Right forelimb (tissue), 1 donor: ENCODE measurements at regions not wholly inside any gene's neighbourhood (a gene's known extent, or its start where the extent isn't known, plus 50 kb on each side); places are given as distances from the start of the nearest gene placed in this dataset.

Experiments
- DNase-seq: peaks from one replicate; pipeline ENCODE4 v3.0.0-alpha.2; 2018

DNA sequence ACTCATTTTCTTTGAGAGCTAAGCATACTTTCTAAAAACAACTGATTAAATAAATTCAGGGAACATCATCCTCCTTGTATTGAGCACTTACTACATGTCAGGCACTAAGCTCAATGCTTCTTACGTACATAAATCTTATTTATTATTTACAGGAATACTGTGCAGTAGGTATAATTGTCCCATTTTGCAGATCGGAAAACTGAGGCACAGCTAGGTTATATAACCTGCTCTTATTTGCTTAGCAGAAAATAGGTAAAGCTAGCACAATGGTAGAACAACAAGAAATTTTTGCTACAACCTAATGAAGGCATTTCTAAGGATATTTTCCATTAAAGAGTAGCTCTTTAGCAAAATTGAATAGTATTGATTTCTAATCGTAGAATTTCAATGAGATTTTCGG is 168.7 kb upstream of the KCNJ16 start:
- DNase-seq: no peak

DNA sequence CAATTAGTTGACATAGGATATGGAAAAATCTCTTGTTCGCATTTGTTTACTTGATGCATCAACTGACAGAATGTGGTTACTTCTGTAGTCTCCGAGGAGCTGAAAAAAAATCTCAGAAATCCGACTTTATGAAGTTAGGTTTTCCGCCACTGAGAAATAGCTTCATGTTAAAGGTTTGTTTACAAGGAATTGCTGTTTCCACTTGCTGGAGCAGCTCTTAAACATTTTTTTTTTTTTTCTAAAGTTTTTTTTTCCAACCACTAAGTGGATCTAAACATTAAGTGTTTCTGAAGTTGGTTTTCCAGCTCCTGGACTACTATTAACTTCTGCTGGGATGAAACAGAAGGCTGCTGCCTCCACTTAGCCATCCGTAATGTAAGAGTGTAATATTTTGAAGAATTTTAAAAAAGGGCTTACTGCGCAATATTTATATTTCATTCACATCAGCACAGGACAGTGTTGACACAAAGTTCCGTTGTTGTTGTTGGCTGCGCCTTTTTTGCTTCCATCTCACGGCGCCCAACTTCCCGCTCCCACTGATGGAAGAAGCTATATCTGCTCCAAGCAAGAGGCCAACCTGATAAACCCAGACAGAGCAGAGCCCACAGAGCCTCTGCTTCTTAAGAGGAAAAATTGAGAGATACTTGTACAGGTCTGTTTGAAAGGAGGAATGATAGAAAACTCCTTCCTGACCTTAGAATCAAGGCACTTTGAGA is 167.7 kb upstream of the KCNJ16 start:
- DNase-seq: no peak

DNA sequence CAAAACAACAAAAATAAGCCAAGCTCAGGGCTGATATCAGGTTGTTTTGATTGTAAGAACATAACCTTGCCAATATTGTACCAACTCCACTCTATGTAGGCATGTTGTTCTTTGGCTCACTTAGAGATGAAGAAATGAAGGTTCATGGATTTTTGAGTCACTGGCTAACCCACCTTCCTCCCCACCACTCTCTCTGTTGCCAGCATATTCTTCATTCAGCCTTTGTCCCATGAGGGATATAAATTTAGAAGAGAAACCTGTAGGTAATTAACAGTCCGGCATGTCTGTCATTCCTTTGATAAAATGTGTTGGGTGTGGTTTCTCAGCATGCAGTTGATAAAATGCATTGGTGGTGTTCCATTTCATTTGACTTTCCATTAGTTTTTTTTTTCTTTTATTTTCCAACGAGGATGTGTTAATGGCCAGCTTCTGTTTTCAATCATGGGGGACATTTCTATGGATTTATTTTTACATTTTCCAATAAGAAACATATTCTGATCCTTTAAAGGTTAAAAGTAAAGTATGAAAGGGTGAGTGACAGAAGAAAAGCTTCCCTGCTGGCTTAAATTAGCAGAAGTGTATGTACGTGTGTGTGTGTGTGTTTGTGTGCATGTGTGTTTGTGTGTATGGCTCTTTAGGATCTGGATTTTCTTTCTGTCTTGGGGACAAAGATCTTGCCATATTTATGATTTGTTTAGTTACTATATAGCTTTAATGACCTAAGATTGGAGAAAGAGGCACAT is 166.2 kb upstream of the KCNJ16 start:
- DNase-seq: no peak

DNA sequence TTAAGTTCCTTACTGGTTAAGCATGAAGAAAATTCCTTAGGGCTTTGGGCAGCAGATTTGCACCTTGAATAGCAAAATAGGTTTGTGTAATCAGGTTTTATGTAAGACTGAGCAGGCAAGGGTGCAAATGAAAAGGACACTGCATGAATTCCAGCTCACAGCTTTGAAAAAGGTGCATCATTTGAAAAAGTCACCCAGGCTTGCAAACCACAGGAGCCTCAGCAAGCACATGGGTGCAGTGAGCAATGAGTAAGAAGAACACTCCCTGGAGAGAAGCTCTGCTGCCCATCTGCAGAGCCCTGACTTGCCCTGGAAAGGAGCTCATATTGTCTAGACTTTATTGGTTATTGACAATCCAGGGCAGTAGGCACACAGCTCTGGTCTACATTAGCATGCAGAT is 165.6 kb upstream of the KCNJ16 start:
- DNase-seq: no peak

DNA sequence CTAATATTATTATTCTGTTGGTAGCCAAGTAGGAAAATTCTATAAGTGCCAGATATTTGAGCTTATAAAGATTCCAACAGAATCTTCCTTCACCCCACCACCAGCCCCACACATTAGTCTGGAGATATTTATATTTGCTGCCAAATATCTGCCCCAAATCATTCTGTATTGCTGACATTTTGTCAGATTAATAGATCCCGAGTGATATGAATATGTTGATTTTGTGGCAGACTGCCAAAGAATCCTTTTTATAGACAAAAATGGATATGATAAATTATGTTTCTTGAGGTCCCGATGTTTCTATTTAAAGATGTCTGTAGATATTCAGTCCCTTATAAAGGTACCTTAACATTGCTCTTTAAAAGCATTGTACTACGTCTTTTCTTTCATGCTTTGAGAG is 162.2 kb upstream of the KCNJ16 start:
- no peak for DNase-seq

DNA sequence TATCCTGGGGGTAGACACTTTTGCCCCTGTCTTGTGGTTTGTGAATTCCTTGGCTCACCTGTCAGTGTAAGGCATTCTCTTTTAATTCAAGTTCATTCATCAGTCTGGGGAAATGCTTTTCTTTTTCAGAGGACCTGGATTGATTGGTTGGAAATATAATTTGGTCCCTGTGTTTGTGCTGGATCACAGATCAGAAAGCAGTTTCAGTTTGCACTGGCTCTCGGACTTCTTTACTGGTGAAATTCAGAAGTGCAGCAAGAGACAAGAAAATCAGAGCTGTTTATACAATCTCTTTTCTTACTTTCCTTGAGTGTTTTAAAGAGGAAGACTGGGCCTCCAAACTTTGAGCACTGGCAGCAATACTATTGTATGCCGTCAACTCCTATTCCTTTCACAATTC is 161.8 kb upstream of the KCNJ16 start:
- no peak for DNase-seq

DNA sequence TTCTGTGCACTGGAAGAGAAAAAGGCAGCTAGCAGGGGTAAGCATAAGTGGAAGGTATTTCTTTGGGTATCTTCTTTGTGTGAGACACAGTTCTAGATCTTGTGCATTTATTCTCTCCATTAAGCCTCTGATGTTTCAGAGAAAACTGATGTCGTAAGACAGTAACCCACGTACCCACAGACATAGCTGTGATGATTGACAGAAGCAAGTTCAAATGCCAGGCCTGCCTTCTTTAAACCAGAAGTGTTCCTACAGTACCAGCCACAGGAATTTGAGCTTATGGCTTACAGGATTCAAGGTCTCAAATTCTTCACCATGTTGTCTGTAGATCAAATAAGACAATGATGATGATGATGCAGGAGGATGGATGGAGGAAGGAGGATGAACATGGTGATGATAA is 161.4 kb upstream of the KCNJ16 start:
- DNase-seq: no peak

DNA sequence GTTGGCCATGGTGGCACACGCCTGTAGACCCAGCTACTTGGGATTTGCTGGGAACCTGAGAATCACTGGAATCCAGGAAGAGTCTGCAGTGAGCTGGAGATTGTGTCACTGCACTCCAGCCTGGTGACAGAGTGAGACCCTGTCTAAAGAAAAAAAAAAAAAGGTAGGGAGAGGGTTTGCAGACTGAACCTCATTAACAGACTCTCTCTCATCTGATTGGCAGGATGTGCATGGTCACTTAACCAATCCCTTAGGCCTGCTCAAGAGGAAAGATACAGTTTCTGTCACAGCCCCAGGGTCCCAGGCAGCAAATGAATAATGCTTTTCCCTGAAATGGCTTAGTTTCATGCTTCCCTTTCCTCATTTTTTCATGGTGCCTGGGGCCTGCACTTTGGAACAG is 160.5 kb upstream of the KCNJ16 start:
- no peak for DNase-seq

DNA sequence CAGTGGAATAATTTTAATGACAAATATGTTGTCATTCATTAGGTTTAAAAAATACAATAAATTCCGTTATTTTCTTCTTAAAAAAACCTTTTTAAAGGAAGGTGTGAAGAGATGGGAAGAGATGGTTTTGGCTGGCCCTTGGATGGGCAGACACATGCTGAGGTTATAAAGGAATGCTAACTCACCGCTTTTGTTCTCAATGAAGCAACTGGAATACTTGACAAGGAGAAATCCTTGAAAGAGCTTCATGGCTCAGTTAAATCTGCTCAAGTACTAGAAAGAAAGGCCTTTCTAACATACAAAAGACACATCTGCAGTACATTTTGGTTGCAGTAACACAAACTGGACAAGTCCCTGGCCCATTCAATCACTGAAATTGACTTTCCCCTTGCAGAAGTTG is 158.3 kb upstream of the KCNJ16 start:
- no peak for DNase-seq

DNA sequence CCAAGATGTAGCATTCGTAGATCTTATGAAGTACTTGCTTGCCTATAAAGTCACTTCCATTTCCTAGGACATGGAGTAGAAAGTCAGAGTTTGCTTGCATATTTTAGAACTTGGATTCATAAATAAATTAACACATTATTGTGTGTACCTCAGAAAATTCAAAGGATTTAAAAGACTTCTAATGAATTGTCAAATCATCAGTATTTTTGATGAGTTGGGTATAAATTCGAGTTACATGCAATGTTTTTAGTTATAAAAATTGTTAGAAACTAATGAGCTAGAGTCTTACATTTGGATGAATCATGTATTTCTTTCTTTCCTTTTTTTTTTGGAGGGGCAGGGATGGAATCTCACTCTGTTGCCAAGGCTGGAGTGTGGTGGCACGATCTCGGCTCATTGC is 156.9 kb upstream of the KCNJ16 start:
- DNase-seq: no peak

DNA sequence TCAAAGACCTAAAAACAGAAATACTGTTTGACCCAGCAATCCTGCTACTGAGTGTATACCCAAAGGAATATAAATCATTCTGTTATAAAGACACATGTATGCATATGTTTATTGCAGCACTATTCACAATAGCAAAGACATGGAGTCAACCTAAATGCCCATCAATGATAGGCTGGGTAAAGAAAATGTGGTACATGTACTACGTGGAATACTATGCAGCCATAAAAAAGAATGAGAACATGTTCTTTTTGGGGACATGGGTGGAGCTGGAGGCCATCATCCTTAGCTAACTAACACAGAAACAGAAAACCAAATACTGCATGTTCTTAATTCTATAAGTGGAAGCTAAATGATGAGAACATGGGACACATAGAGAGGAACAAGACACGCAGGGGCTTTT is 155.2 kb upstream of the KCNJ16 start:
- no peak for DNase-seq

DNA sequence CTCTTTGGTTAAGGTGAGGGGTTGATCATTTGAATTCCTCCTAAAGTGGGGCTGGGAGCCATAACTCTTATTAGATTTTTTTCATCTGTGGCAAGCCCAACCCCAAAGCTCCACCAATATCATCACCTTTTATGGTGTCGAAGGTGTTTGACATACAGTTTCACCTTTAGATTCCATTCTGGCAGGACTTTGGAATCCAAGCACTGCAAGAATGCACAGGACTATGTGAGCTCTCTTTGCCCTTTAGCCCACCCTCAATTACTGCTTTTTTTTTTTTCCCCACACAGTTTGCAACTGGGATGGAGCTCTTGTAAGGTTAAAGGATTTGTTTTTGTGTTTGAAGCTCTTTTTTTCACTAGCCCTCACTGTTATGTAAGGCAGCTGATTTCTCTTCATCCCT is 154.0 kb upstream of the KCNJ16 start:
- no peak for DNase-seq

DNA sequence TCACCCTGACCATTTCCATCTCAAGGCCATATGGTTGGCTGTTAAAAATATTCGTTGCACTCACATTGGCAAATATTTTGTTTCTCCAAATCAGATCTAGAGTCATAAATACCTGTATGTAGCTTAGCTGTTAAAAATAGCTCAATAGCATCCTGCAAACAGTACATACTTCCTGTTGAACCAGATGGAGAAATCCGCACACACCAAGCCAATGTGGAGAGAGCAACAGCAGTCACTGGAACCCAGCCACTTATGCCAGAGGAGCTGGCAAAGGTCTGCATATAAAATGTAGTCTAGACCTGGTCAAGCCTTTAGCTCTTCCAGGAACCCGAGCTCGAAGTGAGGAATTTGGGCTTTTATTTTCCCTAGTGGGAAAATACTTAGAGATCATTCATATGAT is 146.4 kb upstream of the KCNJ16 start:
- DNase-seq: no peak

DNA sequence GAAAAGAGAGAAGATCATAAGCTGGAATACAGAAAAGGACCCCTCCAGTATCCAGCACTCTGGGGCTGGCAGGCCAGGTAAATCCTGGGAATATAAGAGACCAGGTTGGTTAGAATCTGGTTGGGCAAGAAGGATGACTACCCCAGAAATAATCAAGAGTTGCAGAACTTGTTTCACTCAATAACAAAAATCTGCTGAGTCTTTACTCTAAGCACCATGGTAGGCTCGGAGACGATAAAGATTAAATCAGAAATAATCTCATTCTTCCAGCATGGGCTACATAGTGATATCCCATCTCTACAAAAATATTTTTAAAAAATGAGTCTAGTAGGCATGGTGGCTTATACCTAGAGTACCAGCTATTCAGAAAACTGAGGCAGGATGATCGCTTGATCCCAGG is 138.0 kb upstream of the KCNJ16 start:
- DNase-seq: no peak

DNA sequence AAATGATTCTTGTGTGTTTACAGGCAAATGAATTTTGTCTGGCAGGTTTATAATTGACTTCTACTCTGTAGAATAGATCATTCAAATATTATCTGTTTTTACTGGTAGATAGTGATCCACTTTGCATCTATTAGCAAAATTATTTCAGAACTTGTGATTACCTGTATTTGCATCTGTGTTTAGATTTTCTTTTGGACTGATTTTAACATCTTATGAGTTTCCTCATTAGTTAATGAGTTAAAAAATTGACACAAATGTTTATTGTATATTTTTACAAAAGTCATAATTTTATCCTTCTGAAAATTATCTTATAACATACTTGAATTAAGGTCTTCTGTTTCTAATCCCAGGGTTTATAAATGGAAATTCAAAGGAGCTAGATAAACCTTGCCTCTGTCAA is 132.0 kb upstream of the KCNJ16 start:
- no peak for DNase-seq

DNA sequence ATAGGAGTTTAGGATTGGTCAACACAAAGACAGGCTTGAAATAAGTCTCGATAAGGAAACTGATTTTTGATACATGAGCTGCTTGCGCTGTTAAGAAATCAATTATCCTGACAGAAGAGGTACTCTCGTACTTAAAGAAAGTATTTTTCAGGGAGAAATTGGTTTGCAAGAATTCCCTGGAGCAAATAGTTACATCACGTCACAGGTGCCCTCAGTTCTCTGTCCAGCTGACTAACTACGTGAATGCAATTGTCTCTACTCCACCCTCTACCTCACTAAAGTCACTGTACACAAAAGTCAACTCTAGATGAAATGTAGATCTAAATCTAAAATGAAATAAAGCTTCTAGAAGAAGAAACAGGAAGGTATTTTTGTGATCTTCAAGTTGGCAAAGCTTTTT is 130.6 kb upstream of the KCNJ16 start:
- DNase-seq: no peak

DNA sequence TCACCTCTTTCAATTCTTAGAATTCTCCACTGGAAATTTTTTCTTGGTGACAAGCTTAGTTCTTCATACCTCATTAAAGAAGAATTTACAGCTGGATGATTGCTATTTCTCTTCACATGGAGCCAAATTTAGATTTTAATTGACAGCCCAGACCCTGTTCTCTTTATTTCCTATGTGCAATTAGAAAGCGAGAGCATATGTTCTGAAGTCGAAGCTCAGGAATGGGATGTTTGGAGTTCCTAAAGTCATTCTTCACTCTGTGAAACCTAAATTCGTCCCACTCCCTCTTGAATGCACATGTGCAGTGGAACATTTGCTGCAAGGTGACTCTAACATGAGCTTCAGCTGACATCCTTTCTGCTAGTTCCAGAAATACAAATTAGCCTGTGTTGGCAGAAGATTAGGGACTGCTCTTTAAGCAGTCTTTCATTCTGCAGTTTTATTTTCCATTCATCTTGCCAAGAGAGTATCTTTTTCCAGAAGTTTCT is 129.3 kb upstream of the KCNJ16 start:
- no peak for DNase-seq

DNA sequence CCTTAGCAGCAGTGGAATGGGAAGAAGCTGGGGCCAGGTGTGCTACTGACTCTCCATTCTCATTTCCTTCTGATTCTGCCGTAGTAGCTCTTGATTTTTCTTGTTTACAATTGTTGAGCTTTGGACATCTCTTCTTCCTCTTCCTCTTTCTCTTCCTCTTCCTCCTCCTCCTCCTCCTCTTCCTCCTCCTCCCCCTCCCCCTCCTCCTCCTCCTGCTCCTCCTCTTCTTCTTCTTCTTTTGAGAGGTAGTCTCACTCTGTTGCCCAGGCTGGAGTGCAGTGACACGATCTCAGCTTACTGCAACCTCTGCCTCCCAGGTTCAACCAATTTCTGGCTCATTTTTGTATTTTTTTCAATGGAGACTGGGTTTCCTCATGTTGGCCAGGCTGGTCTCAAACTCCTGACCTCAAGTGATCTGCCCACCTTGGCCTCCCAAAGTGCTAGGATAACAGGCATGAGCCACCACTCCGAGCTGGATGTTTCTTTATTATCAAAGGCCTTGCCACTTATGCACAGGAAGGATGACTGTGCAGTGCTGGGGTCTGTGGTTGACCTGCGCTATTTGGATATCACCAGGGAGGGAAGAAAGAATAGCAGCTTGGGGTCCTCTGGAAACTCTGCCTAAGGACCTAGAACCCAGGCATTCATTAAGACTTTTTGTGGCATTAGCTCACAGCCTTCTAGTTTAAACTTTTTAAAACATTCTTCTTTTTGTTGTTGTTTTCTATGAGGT is 127.8 kb upstream of the KCNJ16 start:
- DNase-seq: no peak

DNA sequence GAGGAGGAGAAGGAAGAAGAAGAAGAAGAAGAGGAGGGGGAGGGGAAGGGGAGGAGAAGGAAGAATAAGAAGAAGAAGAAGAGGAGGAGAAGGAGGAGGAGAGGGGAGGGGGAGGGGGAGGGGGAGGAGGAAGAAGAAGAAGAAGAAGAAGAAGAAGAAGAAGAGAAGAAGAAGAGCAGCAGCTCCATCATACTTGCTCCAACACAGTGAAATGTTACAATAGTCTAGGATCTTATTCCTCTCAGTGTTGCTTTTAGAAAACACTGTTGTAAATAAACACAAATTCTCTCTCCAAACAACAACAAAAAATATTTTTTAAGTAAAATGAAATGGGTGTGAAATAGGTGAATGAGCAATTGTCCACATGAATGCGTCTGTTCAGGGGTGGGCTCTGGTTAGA is 126.6 kb upstream of the KCNJ16 start:
- no peak for DNase-seq

DNA sequence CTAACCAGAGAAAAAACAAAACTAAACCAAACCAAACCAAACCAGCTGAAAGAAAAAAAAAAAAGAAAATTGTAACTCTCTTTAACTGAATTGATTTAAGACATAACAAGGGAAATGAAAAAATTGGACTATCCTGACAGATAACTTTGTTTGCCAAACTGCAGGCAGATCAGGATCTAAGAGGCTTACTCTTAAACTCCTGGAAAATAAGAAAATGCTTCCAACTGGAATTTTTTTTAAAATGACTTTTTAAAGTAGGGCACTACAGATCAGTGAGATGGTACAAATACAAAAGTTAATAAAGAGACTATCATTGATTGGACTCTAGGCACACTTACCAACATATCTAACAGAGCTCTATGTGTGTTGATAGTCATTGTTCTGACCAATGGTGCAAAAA is 125.5 kb upstream of the KCNJ16 start:
- no peak for DNase-seq

DNA sequence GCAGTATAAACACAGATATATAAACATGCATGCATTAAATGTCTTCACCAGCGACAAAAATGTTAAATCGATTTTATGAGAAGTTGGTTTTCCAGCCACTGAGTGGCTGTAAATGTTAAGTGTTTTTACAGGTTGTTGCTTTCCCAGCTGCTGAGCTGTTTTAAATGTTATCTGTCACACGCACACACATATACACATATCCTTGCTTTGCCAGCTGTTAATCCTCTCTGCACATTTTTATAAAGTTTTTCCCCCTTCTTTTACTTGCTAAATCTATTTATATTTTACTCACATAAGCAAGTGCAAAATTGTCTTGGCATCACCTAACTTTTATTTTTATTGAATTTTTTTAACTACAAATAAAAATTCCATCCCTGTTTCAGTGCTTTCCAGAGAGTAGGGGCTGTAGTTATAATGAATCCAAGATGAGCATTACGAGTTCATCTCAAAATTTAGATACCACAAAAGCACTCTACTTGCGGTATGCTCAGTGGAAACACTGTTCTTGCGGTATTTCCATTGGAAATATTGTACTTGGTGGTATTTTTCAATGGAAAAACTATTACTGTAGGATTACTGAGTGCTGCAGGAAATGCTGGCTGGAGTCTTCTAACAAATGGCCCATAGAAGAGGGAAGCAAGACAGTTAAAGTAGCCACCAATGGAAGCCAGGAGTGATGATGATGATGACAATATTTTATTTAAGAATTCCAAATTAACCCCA is 124.9 kb upstream of the KCNJ16 start:
- no peak for DNase-seq

DNA sequence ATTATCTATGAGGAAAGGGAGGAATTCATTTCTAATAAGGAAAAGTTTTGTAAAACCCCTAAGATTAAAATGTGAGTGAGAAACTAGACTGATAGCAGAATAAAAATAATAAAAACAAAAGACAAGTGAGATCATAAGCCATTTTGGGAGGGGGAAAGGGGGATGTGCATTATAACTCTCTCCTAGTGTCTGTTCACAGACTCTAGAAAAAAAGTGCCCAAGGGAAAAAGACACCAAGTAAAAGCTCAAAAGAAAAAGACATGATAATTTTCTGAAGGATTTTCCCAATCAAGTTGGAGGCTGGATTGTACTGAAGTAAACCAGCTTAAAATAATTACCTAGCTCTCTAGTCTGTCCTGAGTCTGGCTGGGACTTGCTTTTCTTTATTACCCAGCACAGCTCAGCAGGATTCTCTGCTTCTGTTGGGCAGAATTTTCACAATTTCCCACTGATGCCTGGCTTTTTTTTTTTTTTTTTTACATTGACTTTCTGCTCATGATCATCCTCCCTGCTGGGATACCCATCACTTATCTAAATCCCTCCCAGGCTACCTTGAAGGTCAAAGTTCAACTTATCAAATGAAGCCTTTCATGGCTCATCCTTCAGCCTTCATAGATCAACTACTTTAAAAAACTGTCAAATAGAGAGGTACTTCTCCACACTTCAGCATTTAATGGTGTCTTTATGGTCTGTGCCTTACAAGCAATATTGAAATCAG is 124.2 kb upstream of the KCNJ16 start:
- no peak for DNase-seq
